HCT116 (cell line): ENCODE measurements at regions not wholly inside any gene's neighbourhood (a gene's known extent, or its start where the extent isn't known, plus 50 kb on each side); places are given as distances from the start of the nearest gene placed in this dataset.

Experiments used
- ATF3 ChIP-seq: IDR thresholded peaks from 2 replicates; pipeline ENCODE4 v1.6.1; 2012
- CEBPB ChIP-seq: IDR thresholded peaks from 2 replicates; pipeline ENCODE4 v1.6.1; 2012; ENCODE audit warnings: low read depth
- CTCF ChIP-seq, 3 experiments: fragments of 200-600 bp in 1 of 3; sonication (generic) in 1 of 3; IDR thresholded peaks in 2 of 3; conservative IDR thresholded peaks in 1 of 3; 2 replicates each; pipeline ENCODE4 v1.5.1; 2012 to 2017; ENCODE audit warnings: low read depth in 2 of 3, low read length in 2 of 3, antibody characterized with exemption in 1 of 3, borderline replicate concordance in 1 of 3, control low read depth in 1 of 3, mild to moderate bottlenecking in 1 of 3, mixed read lengths in 1 of 3, mixed run types in 1 of 3, moderate library complexity in 1 of 3; ENCODE audit not compliant: insufficient read depth in 1 of 3
- EGR1 ChIP-seq: IDR thresholded peaks from 2 replicates; pipeline ENCODE4 v1.6.1; 2012; ENCODE audit warnings: low read depth
- EZH2 ChIP-seq: fragments of 200-600 bp; sonication (generic); IDR thresholded peaks from 2 replicates; pipeline ENCODE4 v1.6.1; 2017; ENCODE audit warnings: antibody characterized with exemption, mixed run types
- EZH2phosphoT487 ChIP-seq: fragments of 200-600 bp; IDR thresholded peaks from 2 replicates; pipeline ENCODE4 v1.6.1; 2018; ENCODE audit warnings: antibody characterized with exemption, borderline replicate concordance
- MAX ChIP-seq: IDR thresholded peaks from 2 replicates; pipeline ENCODE4 v1.6.1; 2012
- POLR2A ChIP-seq: IDR thresholded peaks from 2 replicates; pipeline ENCODE4 v1.7.0; 2011; ENCODE audit warnings: borderline replicate concordance; ENCODE audit not compliant: insufficient read depth, insufficient read length; ENCODE audit errors: extremely low read depth
- POLR2AphosphoS5 ChIP-seq: IDR thresholded peaks from 2 replicates; pipeline ENCODE4 v1.6.1; 2011; ENCODE audit warnings: mild to moderate bottlenecking, low read depth, low read length, moderate library complexity
- SRF ChIP-seq: IDR thresholded peaks from 2 replicates; pipeline ENCODE4 v1.6.1; 2012; ENCODE audit warnings: low read depth

GRCh38 chr3:103082501-103082900, 647.7 kb downstream of the ZPLD1 start:
- no peak for TF ChIP-seq CTCF (IDR thresholded peaks at IDR 0.05 in 2 of 3, conservative IDR thresholded peaks at IDR 0.05 in 1 of 3; ENCODE audit: borderline replicate concordance in 1 of 3, insufficient read depth in 1 of 3, low read depth in 2 of 3, low read length in 2 of 3)
- no peak for TF ChIP-seq POLR2A
- TF ChIP-seq EGR1 = no peak
- no peak for TF ChIP-seq ATF3
- no peak for TF ChIP-seq POLR2AphosphoS5
- TF ChIP-seq EZH2 = no peak
- TF ChIP-seq MAX = no peak
- TF ChIP-seq CEBPB = no peak
- no peak for TF ChIP-seq EZH2phosphoT487
- no peak for TF ChIP-seq SRF
